WERI-Rb-1 (cell line): ENCODE measurements at regions not wholly inside any gene's neighbourhood (a gene's known extent, or its start where the extent isn't known, plus 50 kb on each side); places are given as distances from the start of the nearest gene placed in this dataset.
"Not testable (repeated sequence)": the region's sequence is repeated elsewhere in the genome, so short reads cannot be mapped to it uniquely, and the experiment has no call there.

ENCODE experiments used
- DNase-seq: peaks from one replicate; pipeline ENCODE4 v3.0.0-alpha.2; 2020
- H3K27ac ChIP-seq: fragments of 250-450 bp; sonication (Bioruptor Pico); 2 replicates; pipeline ENCODE4 v1.5.1; 2020; ENCODE audit warnings: mild to moderate bottlenecking, moderate library complexity
- H3K27me3 ChIP-seq: fragments of 250-450 bp; sonication (Bioruptor Pico); 2 replicates; pipeline ENCODE4 v1.5.1; 2021; ENCODE audit warnings: mild to moderate bottlenecking, low read depth, moderate library complexity; ENCODE audit not compliant: insufficient read depth, severe bottlenecking
- H3K36me3 ChIP-seq: fragments of 250-450 bp; sonication (Bioruptor Pico); 2 replicates; pipeline ENCODE4 v1.5.1; 2020; ENCODE audit warnings: mild to moderate bottlenecking, moderate library complexity
- H3K4me3 ChIP-seq: 2 replicates; pipeline ENCODE4 v1.5.1; 2011; ENCODE audit warnings: low read depth, mild to moderate bottlenecking, control low read depth, low read length
- H3K9me3 ChIP-seq: fragments of 250-450 bp; sonication (Bioruptor Pico); 2 replicates; pipeline ENCODE4 v1.5.1; 2021; ENCODE audit warnings: mild to moderate bottlenecking, moderate library complexity; ENCODE audit not compliant: severe bottlenecking
- TF ChIP-seq, protein P1 (sequence below): IDR thresholded peaks from 2 replicates; pipeline ENCODE4 v1.5.1; 2011; ENCODE audit warnings: low read depth, mild to moderate bottlenecking, control low read depth, inconsistent platforms, low read length

DNA sequence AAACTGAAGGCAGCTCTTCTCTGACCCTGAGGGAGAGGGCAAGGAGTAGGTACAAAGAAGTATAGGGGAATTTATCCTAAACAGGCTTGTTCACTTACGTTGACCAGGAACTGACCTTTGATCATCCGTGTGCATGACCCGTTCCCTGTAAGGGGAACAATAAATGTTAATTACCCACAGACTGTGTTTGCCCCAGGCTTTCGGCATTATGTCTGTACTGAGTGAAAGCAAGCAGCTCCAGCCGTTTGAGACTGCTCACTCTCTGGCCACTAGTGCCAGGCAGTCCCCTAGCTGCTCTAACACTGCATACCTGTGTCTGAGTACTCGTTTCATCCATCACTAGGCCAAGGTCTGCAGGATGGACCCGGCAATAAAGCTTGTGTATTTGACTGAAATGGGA is 1365.3 kb downstream of the NCAM2 start:
- H3K4me3 ChIP-seq: no peak overlapping the region
- peaks cover 15% of the 10 kb centered on the region for H3K27me3 ChIP-seq
- no peak for DNase-seq
- no peaks in the 10 kb centered on the region for H3K36me3 ChIP-seq
- no peak overlapping the region for H3K27ac ChIP-seq
- TF ChIP-seq, protein P1, sequence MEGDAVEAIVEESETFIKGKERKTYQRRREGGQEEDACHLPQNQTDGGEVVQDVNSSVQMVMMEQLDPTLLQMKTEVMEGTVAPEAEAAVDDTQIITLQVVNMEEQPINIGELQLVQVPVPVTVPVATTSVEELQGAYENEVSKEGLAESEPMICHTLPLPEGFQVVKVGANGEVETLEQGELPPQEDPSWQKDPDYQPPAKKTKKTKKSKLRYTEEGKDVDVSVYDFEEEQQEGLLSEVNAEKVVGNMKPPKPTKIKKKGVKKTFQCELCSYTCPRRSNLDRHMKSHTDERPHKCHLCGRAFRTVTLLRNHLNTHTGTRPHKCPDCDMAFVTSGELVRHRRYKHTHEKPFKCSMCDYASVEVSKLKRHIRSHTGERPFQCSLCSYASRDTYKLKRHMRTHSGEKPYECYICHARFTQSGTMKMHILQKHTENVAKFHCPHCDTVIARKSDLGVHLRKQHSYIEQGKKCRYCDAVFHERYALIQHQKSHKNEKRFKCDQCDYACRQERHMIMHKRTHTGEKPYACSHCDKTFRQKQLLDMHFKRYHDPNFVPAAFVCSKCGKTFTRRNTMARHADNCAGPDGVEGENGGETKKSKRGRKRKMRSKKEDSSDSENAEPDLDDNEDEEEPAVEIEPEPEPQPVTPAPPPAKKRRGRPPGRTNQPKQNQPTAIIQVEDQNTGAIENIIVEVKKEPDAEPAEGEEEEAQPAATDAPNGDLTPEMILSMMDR: no peak
- H3K9me3 ChIP-seq: no peaks in the 10 kb centered on the region

- no peaks in the 10 kb centered on the region for H3K9me3 ChIP-seq
- TF ChIP-seq, protein P1: no peak
- H3K36me3 ChIP-seq: no peaks in the 10 kb centered on the region
- H3K27me3 ChIP-seq: peaks cover 9% of the 10 kb centered on the region
- no peak overlapping the region for H3K27ac ChIP-seq
- H3K4me3 ChIP-seq: no peak overlapping the region
- no peak for DNase-seq
These were observed 1366.0 kb downstream of the NCAM2 start for GRCh38 chr21:22364163-22364562.

DNA sequence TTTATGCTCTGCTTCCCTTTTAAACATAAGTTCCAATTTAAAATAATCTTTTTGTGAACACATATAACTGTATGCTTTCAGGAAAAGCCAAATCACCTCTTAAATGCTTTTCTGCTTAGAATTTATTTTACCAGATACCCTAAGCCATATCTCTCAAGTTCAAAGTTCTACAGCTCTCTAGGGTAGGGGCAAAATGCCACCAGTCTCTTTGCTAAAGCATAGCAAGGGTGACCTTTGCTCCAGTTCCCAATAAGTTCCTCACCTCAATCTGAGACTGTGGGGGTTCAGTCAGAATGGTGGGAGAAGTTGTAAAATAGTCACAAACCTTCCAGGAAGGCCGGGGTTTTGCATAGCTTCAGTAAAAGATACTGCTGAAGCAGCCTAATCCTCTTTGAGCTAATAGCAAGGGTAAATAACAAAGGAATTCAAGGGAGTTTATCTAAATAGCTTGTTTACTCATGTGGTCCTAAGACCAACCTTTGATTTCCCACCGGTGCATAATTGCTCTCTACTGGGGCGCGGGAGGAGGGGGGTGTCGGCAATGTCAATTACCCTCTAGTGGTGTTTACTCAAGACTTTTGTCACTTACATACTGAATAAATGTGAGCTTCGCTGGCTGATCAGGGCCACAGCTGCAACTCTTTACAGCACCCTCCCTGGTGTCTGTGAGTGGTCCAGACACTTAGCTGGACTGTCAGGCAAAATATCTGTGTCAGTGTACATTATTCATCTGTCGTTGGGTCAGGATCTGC is 1376.2 kb downstream of the NCAM2 start:
- H3K36me3 ChIP-seq: no peaks in the 10 kb centered on the region
- H3K4me3 ChIP-seq: no peak overlapping the region
- H3K9me3 ChIP-seq: no peaks in the 10 kb centered on the region
- no peak for DNase-seq
- no peak overlapping the region for H3K27ac ChIP-seq
- H3K27me3 ChIP-seq: peaks cover 14% of the 10 kb centered on the region
- TF ChIP-seq, protein P1: no peak

DNA sequence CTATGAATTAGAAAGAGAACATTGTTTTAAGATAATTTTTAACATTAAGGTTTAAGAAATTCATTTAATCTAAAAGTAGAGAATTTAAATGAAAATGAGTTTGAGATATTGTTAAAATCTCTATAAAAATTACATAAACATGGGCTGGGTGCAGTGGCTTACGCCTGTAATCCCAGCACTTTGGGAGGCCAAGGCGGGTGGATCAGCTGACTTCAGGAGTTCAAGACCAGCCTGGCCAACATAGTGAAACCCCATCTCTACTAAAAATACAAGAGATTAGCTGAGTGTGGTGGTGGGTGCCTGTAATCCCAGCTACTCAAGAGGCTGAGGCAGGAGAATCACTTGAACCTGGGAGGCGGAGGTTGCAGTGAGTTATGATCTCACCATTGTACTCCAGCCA is 1379.6 kb downstream of the NCAM2 start:
- peaks cover 17% of the 10 kb centered on the region for H3K27me3 ChIP-seq
- not testable (repeated sequence) for H3K27ac ChIP-seq, DNase-seq, H3K36me3 ChIP-seq, H3K9me3 ChIP-seq, H3K4me3 ChIP-seq

DNA sequence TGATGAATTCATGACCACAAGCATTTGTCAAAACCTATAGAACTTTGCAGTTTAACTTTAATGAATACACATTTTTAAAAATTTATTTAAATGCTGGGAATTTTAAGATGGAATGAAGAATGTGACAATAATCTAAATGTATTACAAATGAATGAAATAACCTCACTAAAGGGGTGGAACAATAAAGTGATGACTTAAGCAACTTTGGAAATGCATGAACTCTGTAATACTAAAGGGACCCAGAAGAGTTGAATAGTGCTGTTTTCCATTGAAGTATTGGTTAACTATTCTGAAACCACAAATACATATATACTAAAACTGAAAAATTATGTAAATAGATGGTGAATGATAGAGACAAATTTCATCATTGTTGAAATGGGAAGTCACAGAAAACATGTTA is 1395.1 kb downstream of the NCAM2 start:
- no peak for DNase-seq
- Histone ChIP-seq H3K4me3 (no peak overlapping the region), H3K36me3 (no peaks in the 10 kb centered on the region), H3K27me3 (no peaks in the 10 kb centered on the region), H3K27ac (no peak overlapping the region), H3K9me3 (no peaks in the 10 kb centered on the region)
- TF ChIP-seq, protein P1: no peak

DNA sequence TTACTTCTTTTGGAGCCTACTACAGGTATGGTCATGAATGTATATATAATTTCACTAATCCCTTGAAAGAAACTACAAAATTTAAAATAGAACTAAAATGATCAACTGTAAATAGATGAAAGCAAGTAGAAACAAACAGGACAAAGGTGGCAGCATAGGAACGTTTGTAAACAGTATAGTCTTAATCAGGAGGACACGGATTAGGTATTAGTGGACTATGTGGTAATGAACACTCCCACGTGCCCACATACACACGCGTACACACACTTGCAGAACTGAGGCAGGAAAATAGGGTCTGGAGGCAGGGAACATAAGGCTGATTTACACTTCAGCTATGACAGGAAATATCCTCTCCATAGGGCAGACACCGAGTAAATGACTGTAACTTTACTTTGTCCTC is 1397.8 kb downstream of the NCAM2 start:
- no peaks in the 10 kb centered on the region for H3K27me3 ChIP-seq
- TF ChIP-seq, protein P1: no peak
- H3K36me3 ChIP-seq: no peaks in the 10 kb centered on the region
- DNase-seq: no peak
- no peak overlapping the region for H3K4me3 ChIP-seq
- no peaks in the 10 kb centered on the region for H3K9me3 ChIP-seq
- H3K27ac ChIP-seq: no peak overlapping the region
